Nephron (organoid): ENCODE measurements at regions not wholly inside any gene's neighbourhood (a gene's known extent, or its start where the extent isn't known, plus 50 kb on each side); places are given as distances from the start of the nearest gene placed in this dataset.
"Not testable (repeated sequence)": the region's sequence is repeated elsewhere in the genome, so short reads cannot be mapped to it uniquely, and the experiment has no call there.

ENCODE experiments used
- H3K27ac Mint-ChIP-seq, 3 experiments: 2 replicates each; pipeline ENCODE4 v1.8.0; 2020; ENCODE audit warnings: mixed read lengths in 3 of 3, mild to moderate bottlenecking in 2 of 3, moderate library complexity in 1 of 3
- H3K27me3 Mint-ChIP-seq: 2 replicates; pipeline ENCODE4 v1.8.0; 2021; ENCODE audit warnings: low read depth, mild to moderate bottlenecking, moderate library complexity, mixed read lengths
- H3K36me3 Mint-ChIP-seq: 2 replicates; pipeline ENCODE4 v1.8.0; 2020; ENCODE audit warnings: low read depth, mixed read lengths
- H3K4me1 Mint-ChIP-seq: 2 replicates; pipeline ENCODE4 v1.8.0; 2020; ENCODE audit warnings: mixed read lengths
- H3K4me3 Mint-ChIP-seq, 3 experiments: 2 replicates each; pipeline ENCODE4 v1.8.0; 2020; ENCODE audit warnings: mild to moderate bottlenecking in 3 of 3, mixed read lengths in 3 of 3, moderate library complexity in 2 of 3
- H3K9me3 Mint-ChIP-seq: 2 replicates; pipeline ENCODE4 v1.8.0; 2020; ENCODE audit warnings: mixed read lengths
- TF ChIP-seq, protein P1 (sequence below), 3 experiments: fragments of 200-600 bp; sonication (generic); IDR thresholded peaks; one replicate each; pipeline ENCODE4 v1.5.0; 2021; ENCODE audit warnings: antibody characterized with exemption in 3 of 3; ENCODE audit not compliant: unreplicated experiment in 3 of 3

DNA sequence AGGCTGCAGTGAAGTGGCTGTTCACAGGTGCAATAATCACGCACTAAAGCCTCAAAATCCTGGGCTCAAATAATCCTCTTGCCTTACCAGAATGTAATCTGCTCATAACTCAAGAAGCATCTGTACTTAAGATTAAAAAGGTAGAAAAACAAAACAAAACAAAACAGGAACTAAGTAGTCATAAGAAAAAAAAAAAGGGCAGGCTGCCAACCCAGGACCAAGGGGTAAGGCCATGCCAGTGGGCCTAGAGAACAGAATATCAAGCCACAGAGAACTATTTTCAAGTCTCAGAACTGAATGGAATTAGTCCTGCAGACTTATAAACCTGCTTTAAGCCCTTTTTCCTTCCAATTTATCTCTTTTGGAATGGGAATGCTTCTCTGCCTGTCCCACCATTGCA lies 64.8 kb upstream of the TBC1D3K start:
- H3K4me1 Mint-ChIP-seq: no peaks in the 10 kb centered on the region
- peaks cover 11% of the 10 kb centered on the region for H3K9me3 Mint-ChIP-seq
- no peak overlapping the region for H3K27ac Mint-ChIP-seq
- H3K4me3 Mint-ChIP-seq: no peak overlapping the region
- H3K27me3 Mint-ChIP-seq: peaks cover 3% of the 10 kb centered on the region
- TF ChIP-seq, protein P1, sequence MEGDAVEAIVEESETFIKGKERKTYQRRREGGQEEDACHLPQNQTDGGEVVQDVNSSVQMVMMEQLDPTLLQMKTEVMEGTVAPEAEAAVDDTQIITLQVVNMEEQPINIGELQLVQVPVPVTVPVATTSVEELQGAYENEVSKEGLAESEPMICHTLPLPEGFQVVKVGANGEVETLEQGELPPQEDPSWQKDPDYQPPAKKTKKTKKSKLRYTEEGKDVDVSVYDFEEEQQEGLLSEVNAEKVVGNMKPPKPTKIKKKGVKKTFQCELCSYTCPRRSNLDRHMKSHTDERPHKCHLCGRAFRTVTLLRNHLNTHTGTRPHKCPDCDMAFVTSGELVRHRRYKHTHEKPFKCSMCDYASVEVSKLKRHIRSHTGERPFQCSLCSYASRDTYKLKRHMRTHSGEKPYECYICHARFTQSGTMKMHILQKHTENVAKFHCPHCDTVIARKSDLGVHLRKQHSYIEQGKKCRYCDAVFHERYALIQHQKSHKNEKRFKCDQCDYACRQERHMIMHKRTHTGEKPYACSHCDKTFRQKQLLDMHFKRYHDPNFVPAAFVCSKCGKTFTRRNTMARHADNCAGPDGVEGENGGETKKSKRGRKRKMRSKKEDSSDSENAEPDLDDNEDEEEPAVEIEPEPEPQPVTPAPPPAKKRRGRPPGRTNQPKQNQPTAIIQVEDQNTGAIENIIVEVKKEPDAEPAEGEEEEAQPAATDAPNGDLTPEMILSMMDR (IDR thresholded peaks at IDR 0.05; ENCODE audit: unreplicated experiment in 3 of 3): no peak
- H3K36me3 Mint-ChIP-seq: peaks cover 3% of the 10 kb centered on the region

DNA sequence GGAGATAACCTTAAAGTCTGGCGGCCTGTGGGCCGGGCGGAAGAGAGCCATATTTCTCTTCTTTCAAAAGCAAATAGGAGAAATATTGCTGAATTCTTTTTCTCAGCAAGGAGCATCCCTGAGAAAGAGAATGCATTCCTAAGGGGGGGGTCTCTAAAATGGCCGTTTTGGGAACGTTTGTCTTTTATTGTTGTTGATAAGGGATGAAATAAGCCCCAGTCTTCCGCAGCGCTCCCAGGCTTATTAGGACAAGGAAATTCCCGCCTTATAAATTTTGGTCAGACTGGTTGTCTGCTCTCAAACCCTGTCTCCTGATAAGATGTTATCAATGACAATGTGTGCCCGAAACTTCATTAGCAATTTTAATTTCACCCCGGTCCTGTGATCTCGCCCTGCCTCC lies 65.8 kb upstream of the TBC1D3K start:
- H3K9me3 Mint-ChIP-seq: peaks cover 11% of the 10 kb centered on the region
- not testable (repeated sequence) for H3K27ac Mint-ChIP-seq, H3K4me3 Mint-ChIP-seq, H3K36me3 Mint-ChIP-seq, H3K27me3 Mint-ChIP-seq, H3K4me1 Mint-ChIP-seq

DNA sequence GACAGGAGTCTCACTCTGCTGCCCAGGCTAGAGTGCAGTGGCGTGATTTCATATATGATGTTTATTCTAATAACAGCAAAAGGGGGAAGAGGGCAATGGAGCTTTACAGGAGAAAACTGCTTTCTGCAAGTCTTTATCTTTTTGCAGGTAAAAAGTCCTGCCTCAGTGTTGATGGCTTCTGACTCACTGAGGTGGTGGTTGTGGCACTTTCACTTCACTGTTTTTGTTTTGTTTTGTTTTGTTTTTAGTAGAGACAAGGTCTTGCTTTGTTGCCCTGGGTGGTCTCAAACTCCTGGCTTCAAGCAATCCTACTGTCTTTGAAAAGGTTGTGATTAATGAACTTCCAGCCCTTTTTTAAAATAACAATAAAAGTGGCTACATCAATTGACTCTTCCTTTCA lies 68.0 kb upstream of the TBC1D3K start:
- Mint-ChIP-seq H3K36me3 (peaks cover 3% of the 10 kb centered on the region), H3K27ac (no peak overlapping the region), H3K9me3 (peaks cover 11% of the 10 kb centered on the region), H3K4me1 (no peaks in the 10 kb centered on the region), H3K4me3 (no peak overlapping the region), H3K27me3 (peaks cover 3% of the 10 kb centered on the region)
- TF ChIP-seq, protein P1 (IDR thresholded peaks at IDR 0.05; ENCODE audit: unreplicated experiment in 3 of 3): no peak

DNA sequence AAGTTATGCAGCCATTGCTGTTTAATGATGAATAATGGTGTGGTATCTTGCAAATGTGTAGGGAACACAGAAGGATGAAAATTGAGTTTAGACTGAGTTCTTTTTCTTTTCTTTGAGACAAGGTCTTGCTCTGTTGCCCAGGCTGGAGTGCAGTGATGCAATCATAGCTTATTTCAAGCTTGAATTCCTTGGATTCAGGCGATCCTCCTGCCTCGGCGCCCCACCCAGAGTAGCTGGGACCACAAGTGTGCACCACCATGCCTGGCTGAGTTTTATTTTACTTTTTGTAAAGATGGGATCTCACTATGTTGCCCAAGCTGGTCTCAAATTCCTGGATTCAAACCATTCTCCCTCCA lies 74.6 kb upstream of the TBC1D3K start:
- H3K4me3 Mint-ChIP-seq: no peak overlapping the region
- H3K4me1 Mint-ChIP-seq: no peaks in the 10 kb centered on the region
- TF ChIP-seq, protein P1 (IDR thresholded peaks at IDR 0.05; ENCODE audit: unreplicated experiment in 3 of 3): no peak
- no peaks in the 10 kb centered on the region for H3K36me3 Mint-ChIP-seq
- no peaks in the 10 kb centered on the region for H3K9me3 Mint-ChIP-seq
- peaks cover 19% of the 10 kb centered on the region for H3K27me3 Mint-ChIP-seq
- no peak overlapping the region for H3K27ac Mint-ChIP-seq

DNA sequence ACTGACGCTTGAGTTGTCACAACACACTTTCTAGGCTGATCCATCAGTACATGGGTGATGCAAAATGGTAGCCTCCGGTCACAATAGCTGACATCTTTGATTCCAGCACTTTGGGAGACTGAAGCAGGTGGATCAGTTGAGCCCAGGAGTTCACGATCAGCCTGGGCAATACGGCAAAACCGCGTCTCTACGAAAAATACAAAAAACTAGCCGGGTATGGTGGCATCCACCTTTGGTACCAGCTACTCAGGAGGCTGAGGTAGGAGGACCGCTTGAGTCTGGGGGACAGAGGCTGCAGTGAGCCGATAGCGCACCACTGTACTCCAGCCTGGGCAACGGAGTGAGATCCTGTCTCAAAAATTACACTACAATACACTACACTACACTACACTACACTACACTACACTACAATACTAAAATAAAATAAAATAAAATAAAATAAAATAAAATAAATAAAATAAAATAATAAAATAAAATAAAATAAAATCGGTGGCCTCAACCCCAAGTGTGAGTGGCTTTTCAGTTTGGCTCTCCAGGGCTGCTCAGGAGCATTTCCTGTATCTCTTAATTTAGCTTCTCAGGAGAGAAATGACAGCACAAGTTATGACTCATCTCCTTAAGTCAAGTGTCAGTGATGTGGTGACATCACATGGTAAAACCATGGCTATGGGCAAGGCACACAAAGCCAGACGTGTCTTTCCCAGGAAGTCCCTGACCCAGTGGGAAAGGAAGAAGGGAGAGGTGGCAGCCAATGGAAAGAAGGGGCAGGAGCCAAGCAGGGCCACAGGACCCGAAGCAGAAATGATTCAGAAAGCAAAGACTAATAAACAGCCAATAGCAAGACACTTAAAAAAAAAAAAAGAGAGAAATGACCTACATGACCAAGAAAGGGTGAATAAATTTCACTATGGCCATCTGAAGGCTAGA lies 75.3 kb upstream of the TBC1D3K start:
- no peak overlapping the region for H3K4me3 Mint-ChIP-seq
- no peaks in the 10 kb centered on the region for H3K36me3 Mint-ChIP-seq
- no peak overlapping the region for H3K27ac Mint-ChIP-seq
- peaks cover 21% of the 10 kb centered on the region for H3K27me3 Mint-ChIP-seq
- TF ChIP-seq, protein P1 (IDR thresholded peaks at IDR 0.05; ENCODE audit: unreplicated experiment in 3 of 3): no peak
- H3K4me1 Mint-ChIP-seq: no peaks in the 10 kb centered on the region
- no peaks in the 10 kb centered on the region for H3K9me3 Mint-ChIP-seq

DNA sequence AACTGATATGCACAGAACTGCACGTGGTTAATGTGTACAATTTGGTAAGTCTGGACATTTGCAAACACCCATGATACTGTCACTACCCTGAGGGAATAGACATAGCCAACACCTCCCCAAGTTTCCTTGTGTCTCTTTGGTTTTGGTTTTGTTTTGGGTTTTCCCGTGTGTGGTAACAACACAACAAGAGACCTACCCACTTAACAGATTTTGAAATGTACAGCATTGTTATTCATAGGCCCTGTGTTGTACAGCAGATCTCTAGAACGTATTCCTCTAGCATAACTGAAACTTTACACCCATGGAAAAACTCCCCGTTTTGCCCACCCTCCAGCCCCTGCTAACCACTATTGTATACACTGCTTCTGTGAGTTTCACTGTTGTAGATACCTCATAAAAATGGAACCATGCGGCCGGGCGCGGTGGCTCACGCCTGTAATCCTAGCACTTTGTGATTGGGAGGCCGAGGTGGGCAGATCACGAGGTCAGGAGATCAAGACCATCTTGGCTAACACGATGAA lies 76.3 kb upstream of the TBC1D3K start:
- no peak overlapping the region for H3K27ac Mint-ChIP-seq
- TF ChIP-seq, protein P1 (IDR thresholded peaks at IDR 0.05; ENCODE audit: unreplicated experiment in 3 of 3): no peak

More for the DNA sequence above, 76.3 kb upstream of the TBC1D3K start:
- Mint-ChIP-seq H3K4me1 (no peaks in the 10 kb centered on the region), H3K9me3 (no peaks in the 10 kb centered on the region), H3K4me3 (no peak overlapping the region), H3K36me3 (no peaks in the 10 kb centered on the region), H3K27me3 (peaks cover 24% of the 10 kb centered on the region)
